OCI-LY1 (cell line): ENCODE measurements at regions not wholly inside any gene's neighbourhood (a gene's known extent, or its start where the extent isn't known, plus 50 kb on each side); places are given as distances from the start of the nearest gene placed in this dataset.

Source experiments
- CTCF ChIP-seq: fragments of 200-600 bp; sonication (generic), shearing (Covaris generic); IDR thresholded peaks from 2 replicates; pipeline ENCODE4 v1.5.1; 2017; ENCODE audit warnings: mild to moderate bottlenecking, antibody characterized with exemption, low read length, moderate library complexity, mixed read lengths
- EZH2 ChIP-seq: fragments of 200-600 bp; sonication (generic), shearing (Covaris generic); IDR thresholded peaks from 2 replicates; pipeline ENCODE4 v1.8.0; 2017; ENCODE audit warnings: borderline replicate concordance, mixed run types, mild to moderate bottlenecking, antibody characterized with exemption, low read length, moderate library complexity, mixed read lengths

- TF ChIP-seq CTCF (no peak), EZH2 (no peak)
Measured at GRCh38 chr19:27906081-27906480, 1306.9 kb downstream of the UQCRFS1 start.
